ENCODE measurements at regions not wholly inside any gene's neighbourhood (a gene's known extent, or its start where the extent isn't known, plus 50 kb on each side); places are given as distances from the start of the nearest gene placed in this dataset.

- TF ChIP-seq ZNF558 (CRISPR knock-in tag; IDR thresholded peaks at IDR 0.05; ENCODE audit: borderline replicate concordance), result no peak
- TF ChIP-seq CTCF (CRISPR knock-in tag; IDR thresholded peaks at IDR 0.05), result no peak
- TF ChIP-seq ZNF713 (CRISPR knock-in tag; IDR thresholded peaks at IDR 0.05), result no peak
- TF ChIP-seq ZSCAN9 (CRISPR knock-in tag; IDR thresholded peaks at IDR 0.05; ENCODE audit: borderline replicate concordance), result no peak
- no peak for TF ChIP-seq NR2F1 (CRISPR knock-in tag; IDR thresholded peaks at IDR 0.05)
- no peak for TF ChIP-seq CEBPB (IDR thresholded peaks at IDR 0.05; ENCODE audit: borderline replicate concordance, low read depth, low read length)
- TF ChIP-seq ZSCAN5A (CRISPR knock-in tag; IDR thresholded peaks at IDR 0.05; ENCODE audit: borderline replicate concordance), result no peak
- TF ChIP-seq XRCC5 (optimal IDR thresholded peaks at IDR 0.05; ENCODE audit: low read length), result no peak
- TF ChIP-seq CEBPZ (IDR thresholded peaks at IDR 0.05; ENCODE audit: low read length), result no peak
- no peak for TF ChIP-seq CBX5 (CRISPR knock-in tag; IDR thresholded peaks at IDR 0.05; ENCODE audit: borderline replicate concordance)
- no peak for TF ChIP-seq ARID2 (CRISPR knock-in tag; IDR thresholded peaks at IDR 0.05; ENCODE audit: borderline replicate concordance)
- TF ChIP-seq FOSL1 (CRISPR knock-in tag; IDR thresholded peaks at IDR 0.05; ENCODE audit: borderline replicate concordance), result no peak
- no peak for TF ChIP-seq GTF2F1 (IDR thresholded peaks at IDR 0.05; ENCODE audit: low read length)
Measured at GRCh38 chr2:103880081-103880834, 973.7 kb upstream of the POU3F3 start.

Data from HepG2 (cell line).